H7 (cell line): ENCODE measurements at regions not wholly inside any gene's neighbourhood (a gene's known extent, or its start where the extent isn't known, plus 50 kb on each side); places are given as distances from the start of the nearest gene placed in this dataset.
A peak's percentile ranks its signal among the peaks of the same experiment; 100 is the strongest.

Source experiments
- DNase-seq: peaks from one replicate; pipeline ENCODE4 v3.0.0; 2012
- H3K27me3 ChIP-seq: 2 replicates; pipeline ENCODE4 v1.6.0; 2011; ENCODE audit warnings: mild to moderate bottlenecking, low read length; ENCODE audit not compliant: control insufficient read depth, insufficient read depth
- H3K36me3 ChIP-seq: replicated peaks from 2 replicates; pipeline ENCODE4 v1.5.1; 2011; ENCODE audit warnings: low read length; ENCODE audit not compliant: control insufficient read depth, insufficient read depth
- H3K4me3 ChIP-seq: 2 replicates; pipeline ENCODE4 v1.5.1; 2011; ENCODE audit warnings: low read depth, mild to moderate bottlenecking, control low read depth, low read length, moderate library complexity; ENCODE audit not compliant: insufficient read depth

DNA sequence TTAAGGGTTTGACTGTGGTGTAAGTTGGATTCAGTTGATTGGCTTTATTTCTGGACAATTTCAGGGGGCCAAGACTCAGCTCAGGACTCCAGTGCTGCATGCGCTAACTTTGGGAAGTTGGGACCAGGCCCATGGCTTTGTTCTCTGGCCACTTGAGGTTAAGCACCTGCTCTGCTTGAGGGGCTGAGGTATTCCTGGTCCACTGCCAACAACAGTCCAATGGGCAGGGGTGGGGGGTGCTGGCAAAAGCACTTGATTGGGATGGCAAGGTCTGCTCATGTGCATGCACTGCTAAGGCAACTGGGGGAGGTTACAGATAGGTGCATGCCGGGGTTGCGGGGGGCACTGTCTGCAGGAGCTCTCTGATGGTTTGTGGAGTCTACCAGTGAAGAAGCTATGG, 52.6 kb upstream of the ASB17 start:
- H3K27me3 ChIP-seq: no peaks in the 10 kb centered on the region
- no peak for DNase-seq

DNA sequence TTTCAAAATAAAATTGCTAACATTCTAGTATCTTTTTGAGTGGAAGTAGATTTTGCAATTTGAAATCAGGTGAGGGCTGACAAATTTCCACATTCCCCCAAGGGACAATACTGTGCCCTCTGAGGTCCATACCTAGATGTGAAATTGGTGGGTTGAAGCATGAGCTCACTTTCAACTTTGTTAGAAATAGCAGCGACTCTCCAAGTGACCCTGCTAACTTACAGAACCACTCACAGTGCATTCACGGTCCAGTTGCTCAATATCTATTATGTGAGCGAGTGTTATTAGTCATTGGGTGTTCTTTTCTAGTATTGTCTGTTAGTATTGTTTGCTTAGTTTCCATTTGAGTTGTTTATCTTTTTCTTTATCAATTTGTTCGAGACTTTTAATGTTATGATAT, 53.6 kb upstream of the ASB17 start:
- DNase-seq: no peak
- Histone ChIP-seq H3K4me3 (no peak overlapping the region), H3K36me3 (no peaks in the 10 kb centered on the region), H3K27me3 (no peaks in the 10 kb centered on the region; the same call in 1 of the 2 replicates)

More for the DNA sequence above, 52.6 kb upstream of the ASB17 start:
- no peaks in the 10 kb centered on the region for H3K36me3 ChIP-seq
- H3K4me3 ChIP-seq: no peak overlapping the region

GRCh38 chr1:75986478-75986877, 54.3 kb upstream of the ASB17 start:
- no peaks in the 10 kb centered on the region; the same call in 1 of the 2 replicates for H3K27me3 ChIP-seq
- no peak for DNase-seq
- no peak overlapping the region for H3K4me3 ChIP-seq
- no peaks in the 10 kb centered on the region for H3K36me3 ChIP-seq

DNA sequence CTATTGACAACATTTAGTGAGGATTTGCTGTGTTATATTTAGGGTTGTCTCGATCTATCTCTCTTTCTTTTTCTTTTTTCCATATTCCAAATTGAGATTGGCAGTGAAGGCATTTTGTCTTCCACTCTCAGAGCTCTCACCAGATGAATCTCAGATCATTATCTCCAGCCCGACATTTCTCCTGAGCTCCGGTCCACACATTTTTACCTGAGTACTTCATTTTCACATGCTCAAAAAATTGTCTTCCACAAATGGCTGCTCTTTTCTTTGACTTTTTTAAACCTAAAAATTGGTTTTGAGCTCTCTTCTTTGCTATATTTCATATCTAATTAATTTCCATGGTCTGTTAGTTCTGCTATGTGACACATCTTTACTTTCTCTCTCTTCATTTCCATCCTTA, 56.9 kb upstream of the ASB17 start:
- Histone ChIP-seq H3K27me3 (no peaks in the 10 kb centered on the region; the same call in 1 of the 2 replicates), H3K36me3 (no peaks in the 10 kb centered on the region), H3K4me3 (no peak overlapping the region)
- DNase-seq: no peak

DNA sequence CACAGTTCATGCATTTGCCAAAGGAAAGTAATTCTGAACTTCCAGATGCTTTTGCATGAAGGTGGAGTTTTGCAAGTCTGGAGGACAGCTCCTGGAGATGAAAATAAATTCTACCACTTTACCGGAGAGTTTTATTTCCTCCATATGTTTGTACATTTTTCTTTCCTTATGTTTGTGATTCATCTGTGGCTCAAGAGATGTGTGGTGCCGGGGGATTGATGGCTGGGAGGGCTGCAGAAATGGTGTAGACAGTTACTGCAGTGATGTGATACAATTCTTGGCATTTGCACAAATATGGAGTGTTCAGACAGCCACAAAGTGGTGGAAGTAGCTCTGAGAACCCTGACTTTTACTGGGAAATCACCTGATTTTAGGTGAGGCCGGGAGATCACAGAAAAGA, 58.5 kb upstream of the ASB17 start:
- DNase-seq: no peak
- H3K4me3 ChIP-seq: no peak overlapping the region
- H3K36me3 ChIP-seq: no peaks in the 10 kb centered on the region
- no peaks in the 10 kb centered on the region; the same call in 1 of the 2 replicates for H3K27me3 ChIP-seq

GRCh38 chr1:75991497-75992114, 59.4 kb upstream of the ASB17 start:
- Histone ChIP-seq H3K27me3 (no peaks in the 10 kb centered on the region; the same call in 1 of the 2 replicates), H3K4me3 (no peak overlapping the region), H3K36me3 (no peaks in the 10 kb centered on the region)
- DNase-seq: peak; percentile 72

GRCh38 chr1:75992312-75992711, 60.1 kb upstream of the ASB17 start:
- no peak for DNase-seq
- no peaks in the 10 kb centered on the region for H3K36me3 ChIP-seq
- no peaks in the 10 kb centered on the region; the same call in 1 of the 2 replicates for H3K27me3 ChIP-seq
- H3K4me3 ChIP-seq: no peak overlapping the region

GRCh38 chr1:75993661-75994060, 61.5 kb upstream of the ASB17 start:
- no peak for DNase-seq
- Histone ChIP-seq H3K27me3 (no peaks in the 10 kb centered on the region; the same call in 1 of the 2 replicates), H3K4me3 (no peak overlapping the region), H3K36me3 (no peaks in the 10 kb centered on the region)

DNA sequence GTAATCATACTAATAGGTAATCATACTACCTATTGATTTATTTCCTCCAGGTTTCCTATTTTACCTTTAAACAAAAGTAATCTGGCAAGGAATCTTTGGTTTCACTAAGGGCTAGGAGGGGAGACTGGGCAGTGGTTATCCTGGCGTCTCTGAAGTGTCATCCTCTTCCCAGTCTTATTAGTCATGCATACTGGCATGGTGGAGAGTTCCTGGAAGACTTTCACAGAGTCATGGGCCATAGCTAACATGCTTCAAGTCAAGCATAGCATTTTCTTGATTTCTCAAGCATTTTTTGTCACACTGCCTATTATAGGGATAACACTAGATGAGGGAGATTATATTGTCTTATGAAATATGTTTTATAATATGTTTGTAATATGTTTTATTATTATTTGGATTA, 64.0 kb upstream of the ASB17 start:
- Histone ChIP-seq H3K27me3 (no peaks in the 10 kb centered on the region), H3K36me3 (no peaks in the 10 kb centered on the region), H3K4me3 (no peak overlapping the region)
- DNase-seq: no peak

DNA sequence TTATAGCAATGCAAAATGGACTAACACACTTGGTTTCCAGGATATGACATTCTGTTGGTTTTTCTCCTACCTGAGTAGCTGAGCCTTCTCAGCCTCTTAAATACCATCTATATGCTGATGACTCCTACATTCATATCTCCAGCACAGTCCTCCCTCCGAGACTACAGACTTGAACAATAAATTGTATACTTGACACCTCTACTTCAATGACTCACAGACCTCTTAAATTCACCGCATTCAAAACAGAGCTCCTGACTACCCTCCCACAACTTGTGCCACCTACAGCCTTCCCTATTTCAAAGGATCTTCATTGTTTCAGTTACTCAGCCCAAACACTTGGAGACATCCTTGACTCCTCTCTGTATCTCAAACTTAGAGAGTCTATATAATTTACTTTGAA, 66.8 kb upstream of the ASB17 start:
- no peak for DNase-seq
- no peaks in the 10 kb centered on the region for H3K27me3 ChIP-seq
- no peaks in the 10 kb centered on the region for H3K36me3 ChIP-seq
- H3K4me3 ChIP-seq: no peak overlapping the region

DNA sequence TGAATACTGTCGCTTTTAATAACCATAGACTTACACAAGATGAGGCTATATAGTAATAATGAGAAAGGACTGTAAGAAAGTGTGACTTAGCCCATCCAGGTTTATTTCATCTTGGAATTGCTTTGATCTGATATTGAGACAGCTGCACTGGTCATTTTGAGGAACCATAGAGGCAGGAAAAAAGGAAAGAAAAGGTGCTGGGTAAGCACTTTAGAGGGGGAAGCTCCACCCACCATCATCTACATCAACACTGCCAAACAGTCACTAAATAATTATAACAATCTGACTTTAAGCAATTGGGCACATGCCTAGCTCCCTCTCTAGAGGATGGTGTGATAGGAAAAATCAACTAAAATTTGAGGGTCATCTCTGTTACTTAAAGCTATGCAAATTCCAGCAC, 70.6 kb upstream of the ST6GALNAC3 start:
- H3K36me3 ChIP-seq: no peaks in the 10 kb centered on the region
- no peak for DNase-seq
- no peaks in the 10 kb centered on the region for H3K27me3 ChIP-seq
- no peak overlapping the region for H3K4me3 ChIP-seq

GRCh38 chr1:76005765-76006164, 68.8 kb upstream of the ST6GALNAC3 start:
- no peaks in the 10 kb centered on the region for H3K36me3 ChIP-seq
- H3K27me3 ChIP-seq: no peaks in the 10 kb centered on the region
- DNase-seq: no peak
- H3K4me3 ChIP-seq: no peak overlapping the region

DNA sequence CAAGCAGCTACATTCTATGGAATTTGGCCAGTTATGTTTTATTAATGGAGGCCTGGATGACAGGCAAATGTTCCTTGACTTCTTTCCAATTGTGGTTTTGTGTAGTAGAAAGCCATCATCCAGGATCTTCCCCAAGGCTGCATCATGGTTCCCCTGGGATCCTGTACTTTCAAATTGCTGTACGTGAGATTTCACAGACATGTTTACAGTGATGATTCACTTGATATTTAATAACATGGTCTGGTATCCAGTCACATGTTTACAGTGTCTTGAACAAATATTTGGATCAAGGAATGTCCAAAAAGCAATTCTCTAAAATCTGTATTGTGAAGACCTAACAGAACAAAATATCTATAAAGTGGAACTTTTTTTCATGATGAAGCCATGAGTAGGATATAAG, 68.3 kb upstream of the ST6GALNAC3 start:
- Histone ChIP-seq H3K4me3 (no peak overlapping the region), H3K27me3 (no peaks in the 10 kb centered on the region), H3K36me3 (no peaks in the 10 kb centered on the region)
- no peak for DNase-seq

- no peaks in the 10 kb centered on the region for H3K27me3 ChIP-seq
- no peak overlapping the region for H3K4me3 ChIP-seq
- no peaks in the 10 kb centered on the region for H3K36me3 ChIP-seq
- no peak for DNase-seq
Measured at GRCh38 chr1:76010802-76011201, 63.7 kb upstream of the ST6GALNAC3 start.

DNA sequence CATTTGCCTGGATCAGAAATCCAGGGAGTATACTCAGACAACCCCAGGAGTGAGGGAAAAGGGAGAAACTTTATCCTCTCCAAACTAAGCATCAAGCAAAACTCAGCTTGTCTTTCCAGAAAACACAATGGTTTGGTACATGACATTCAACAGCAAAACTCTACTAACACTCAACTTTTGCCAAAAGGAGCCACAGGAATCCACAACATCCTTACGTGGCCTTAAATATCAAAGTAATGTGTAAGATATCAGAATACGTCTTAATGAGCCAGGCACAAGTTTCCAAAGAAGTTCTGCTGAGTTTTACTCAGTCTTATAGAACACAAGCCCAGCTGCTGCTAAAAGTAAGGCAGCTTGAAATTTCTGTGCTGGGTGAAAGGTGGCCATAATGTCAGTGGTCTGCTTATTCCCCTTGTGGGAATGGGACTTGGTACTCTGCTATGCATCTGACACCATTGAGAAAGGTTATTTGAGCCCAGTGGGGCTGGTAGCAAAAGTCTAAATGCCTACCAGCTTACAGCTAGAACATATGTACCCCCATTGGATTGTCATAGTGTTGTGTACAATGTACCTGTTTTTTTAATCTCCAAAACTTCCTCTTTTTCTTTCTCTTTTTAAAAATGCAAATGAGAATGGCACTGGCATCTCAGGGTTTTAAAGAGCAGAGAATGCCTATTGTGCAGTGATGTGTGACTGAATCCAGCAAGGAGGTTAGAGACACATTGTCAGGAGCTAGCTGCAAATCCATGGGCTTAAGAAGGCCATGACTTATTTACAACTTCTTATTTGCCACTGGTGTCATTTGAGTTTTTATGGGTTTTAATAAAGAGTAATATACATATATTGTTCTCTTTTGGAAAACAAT, 62.0 kb upstream of the ST6GALNAC3 start:
- H3K4me3 ChIP-seq: no peak overlapping the region
- no peak for DNase-seq
- H3K27me3 ChIP-seq: no peaks in the 10 kb centered on the region
- H3K36me3 ChIP-seq: no peaks in the 10 kb centered on the region
